Pancreas (tissue), 10 donors: ENCODE measurements at regions not wholly inside any gene's neighbourhood (a gene's known extent, or its start where the extent isn't known, plus 50 kb on each side); places are given as distances from the start of the nearest gene placed in this dataset.

ENCODE experiments used
- ATAC-seq, 4 donors: fragments of 200-7000 bp; cut with Tn5 transposase; one replicate each; pipeline versions ENCODE4 v1.8.0 to v1.9.1; 2020; ENCODE audit warnings: mild to moderate bottlenecking in 4 of 4, moderate library complexity in 4 of 4
- DNase-seq, 6 donors: peaks; one replicate each; pipeline ENCODE4 v3.0.0-alpha.2; 2020
- FAIRE-seq: peaks from 2 replicates; lab custom pipeline; 2012; peaks lifted over from hg19 to GRCh38; lab: Jason Lieb, UNC
- H3K27ac ChIP-seq, 4 donors: fragments of 200-600 bp; sonication (generic); 1 replicate in 3 of 4; 2 replicates in 1 of 4; pipeline versions ENCODE4 v1.5.0 to v1.8.0; 2020
- H3K27me3 ChIP-seq, 4 donors: fragments of 200-600 bp; one replicate each; pipeline ENCODE4 v1.8.0; 2021
- H3K36me3 ChIP-seq, 3 donors: fragments of 200-600 bp; sonication (generic) in 1 of 3; one replicate each; pipeline versions ENCODE4 v1.5.0 to v1.8.0; 2020 to 2021
- H3K4me1 ChIP-seq, 3 donors: fragments of 200-600 bp; one replicate each; pipeline ENCODE4 v1.8.0; 2021
- H3K4me3 ChIP-seq, 4 donors: fragments of 200-600 bp; sonication (generic) in 2 of 4; one replicate each; pipeline versions ENCODE4 v1.5.0 to v1.8.0; 2020 to 2021
- H3K9me3 ChIP-seq, 4 donors: fragments of 200-600 bp; one replicate each; pipeline ENCODE4 v1.8.0; 2021
- WGBS, 2 donors: extraction: QIAGEN DNeasy Blood & Tissue Kit; methylation state at CpG; one replicate each; pipeline ENCODE4 v1.1.7; 2013; 5-methylcytosine and 5-hydroxymethylcytosine counted together
- intact Hi-C, 3 donors: fragments of 100-400 bp; cut with DNase I; formaldehyde crosslinking; loops; one replicate each; pipeline versions ENCODE4 v1.11.1 to v1.14.2; 2022
- TF ChIP-seq, protein P1 (sequence below), 4 donors: fragments of 200-600 bp; sonication (generic) in 3 of 4; IDR thresholded peaks; one replicate each; pipeline versions ENCODE4 v1.5.0 to v1.8.0; 2021; ENCODE audit warnings: antibody characterized with exemption in 4 of 4
- donor health status: healthy with polysubstance abuse.
- donor health status: DM: no; HTN: no; CAD: no; lungs with moderate emphysema.
- donor health status: DM: no; HTN: no; CAD: no.
- donor health status: control.
- donor health status: control.
- donor health status: Bipolar disorder and iron deficiency.
- donor health status: DM: yes; HTN: yes; CAD: no.
- donor health status: DM: no; HTN: no; CAD: no.
- donor health status: DM: no; HTN: no; CAD: no.
- donor health status: DM: yes; HTN: yes; CAD: no.

DNA sequence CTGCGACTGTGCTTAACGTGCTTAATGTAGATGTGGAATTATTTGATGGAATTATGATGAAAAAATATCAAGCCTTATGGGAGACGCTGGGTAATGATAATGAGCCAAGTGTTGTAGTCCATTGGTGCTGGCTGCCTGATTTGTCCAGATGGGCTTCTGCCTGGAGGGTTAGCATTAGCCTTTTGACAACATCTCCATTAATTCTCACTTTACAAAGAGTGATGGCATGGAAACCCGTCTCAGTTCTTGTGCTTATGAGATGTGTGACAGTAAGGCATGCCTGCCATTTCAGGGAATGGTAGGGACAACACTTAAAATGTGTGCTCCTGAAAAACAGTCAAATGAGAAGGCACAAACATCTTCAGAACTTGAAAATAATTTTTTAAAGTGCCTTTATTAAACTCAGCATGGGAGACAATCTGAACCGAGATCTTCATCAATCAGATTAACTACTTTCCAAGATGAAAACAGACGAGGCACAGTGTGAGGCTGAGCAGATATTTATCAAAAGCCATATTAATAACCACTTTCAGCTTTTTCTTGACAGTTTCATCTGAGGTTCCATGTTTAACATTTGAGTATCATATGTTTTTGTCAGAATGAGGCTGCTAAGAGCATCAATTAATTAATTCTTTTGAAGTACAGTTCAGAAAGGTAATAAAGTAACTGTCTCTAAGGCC lies 473.1 kb downstream of the NXPH1 start:
- no peaks in the 10 kb centered on the region for H3K9me3 ChIP-seq
- WGBS, 2 donors: 45 to 58% methylated on average over 6 of the region's 6 CpGs
- H3K4me3 ChIP-seq: no peak overlapping the region
- intact Hi-C loops: no loop called here
- ATAC-seq: no peak
- H3K27me3 ChIP-seq: no peaks in the 10 kb centered on the region
- no peak for DNase-seq
- H3K27ac ChIP-seq: no peak overlapping the region
- no peaks in the 10 kb centered on the region for H3K36me3 ChIP-seq
- TF ChIP-seq, protein P1, sequence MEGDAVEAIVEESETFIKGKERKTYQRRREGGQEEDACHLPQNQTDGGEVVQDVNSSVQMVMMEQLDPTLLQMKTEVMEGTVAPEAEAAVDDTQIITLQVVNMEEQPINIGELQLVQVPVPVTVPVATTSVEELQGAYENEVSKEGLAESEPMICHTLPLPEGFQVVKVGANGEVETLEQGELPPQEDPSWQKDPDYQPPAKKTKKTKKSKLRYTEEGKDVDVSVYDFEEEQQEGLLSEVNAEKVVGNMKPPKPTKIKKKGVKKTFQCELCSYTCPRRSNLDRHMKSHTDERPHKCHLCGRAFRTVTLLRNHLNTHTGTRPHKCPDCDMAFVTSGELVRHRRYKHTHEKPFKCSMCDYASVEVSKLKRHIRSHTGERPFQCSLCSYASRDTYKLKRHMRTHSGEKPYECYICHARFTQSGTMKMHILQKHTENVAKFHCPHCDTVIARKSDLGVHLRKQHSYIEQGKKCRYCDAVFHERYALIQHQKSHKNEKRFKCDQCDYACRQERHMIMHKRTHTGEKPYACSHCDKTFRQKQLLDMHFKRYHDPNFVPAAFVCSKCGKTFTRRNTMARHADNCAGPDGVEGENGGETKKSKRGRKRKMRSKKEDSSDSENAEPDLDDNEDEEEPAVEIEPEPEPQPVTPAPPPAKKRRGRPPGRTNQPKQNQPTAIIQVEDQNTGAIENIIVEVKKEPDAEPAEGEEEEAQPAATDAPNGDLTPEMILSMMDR (IDR thresholded peaks at IDR 0.05): no peak
- no peaks in the 10 kb centered on the region for H3K4me1 ChIP-seq
- no peak for FAIRE-seq

DNA sequence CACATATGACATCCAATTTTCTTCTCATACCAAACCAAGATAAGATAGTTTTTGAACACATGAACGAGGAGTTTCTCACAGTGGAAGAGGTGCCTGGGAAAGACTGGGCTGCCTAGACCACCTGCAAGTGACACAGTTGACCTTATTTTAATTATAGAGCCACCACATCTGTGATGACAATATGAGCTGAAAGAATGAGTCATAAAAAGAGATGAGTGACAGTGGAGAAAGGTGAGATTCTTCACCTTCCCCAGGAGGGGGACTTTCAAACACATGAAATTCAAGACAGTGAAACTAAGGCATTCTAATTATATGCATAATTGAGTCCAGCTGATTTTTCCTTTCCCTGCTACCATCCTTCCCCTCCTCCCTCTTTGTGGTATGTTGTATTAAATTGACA lies 475.5 kb downstream of the NXPH1 start:
- no peak overlapping the region for H3K4me3 ChIP-seq
- H3K9me3 ChIP-seq: no peaks in the 10 kb centered on the region
- TF ChIP-seq, protein P1 (IDR thresholded peaks at IDR 0.05): no peak
- 20 to 26% methylated on average over 1 of the region's 1 CpG for WGBS, 2 donors
- no peaks in the 10 kb centered on the region for H3K4me1 ChIP-seq
- ATAC-seq (no peak), DNase-seq (no peak), FAIRE-seq (no peak)
- H3K36me3 ChIP-seq: no peaks in the 10 kb centered on the region
- H3K27ac ChIP-seq: no peak overlapping the region
- intact Hi-C loops: no loop called here
- H3K27me3 ChIP-seq: no peaks in the 10 kb centered on the region

DNA sequence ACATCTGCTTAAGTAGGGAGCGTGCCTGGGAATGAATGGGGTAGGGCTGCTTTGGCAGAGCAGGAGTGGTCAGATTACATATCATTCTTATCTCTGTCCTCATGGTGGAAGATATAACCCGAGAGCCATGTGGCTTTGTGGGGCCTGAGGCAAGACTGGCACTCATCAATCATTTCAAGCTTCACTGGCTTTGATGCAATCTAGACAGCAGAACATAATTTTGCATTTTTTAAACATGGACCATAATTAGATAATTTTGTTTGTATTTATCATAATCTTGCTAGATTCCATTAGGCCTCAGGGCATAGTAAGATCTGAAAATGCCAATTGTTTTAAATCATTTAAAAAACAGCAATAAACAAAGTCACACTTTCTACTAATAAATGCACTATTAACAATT lies 480.3 kb downstream of the NXPH1 start:
- no peak overlapping the region for H3K27ac ChIP-seq
- DNase-seq: no peak

DNA sequence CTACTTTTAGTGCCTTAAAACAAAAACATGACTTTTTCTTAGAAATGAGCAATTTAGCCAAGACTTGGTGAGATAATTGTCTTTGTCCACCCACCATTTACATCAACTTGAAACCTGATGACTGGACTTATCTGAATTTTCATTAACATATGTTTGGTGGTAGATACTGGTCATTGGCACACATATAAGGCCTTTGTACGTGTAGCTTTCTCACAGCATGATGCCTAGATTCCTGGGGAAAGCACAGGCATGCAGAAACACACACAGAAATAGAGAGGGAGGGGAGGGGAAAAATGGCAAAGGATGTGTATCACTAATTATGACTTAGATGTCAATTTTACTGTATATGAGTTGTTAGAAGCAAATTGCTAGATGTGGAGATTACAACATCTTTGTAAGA lies 488.4 kb downstream of the NXPH1 start:
- 33 to 40% methylated on average over 1 of the region's 1 CpG for WGBS, 2 donors

More for the DNA sequence above, 480.3 kb downstream of the NXPH1 start:
- H3K36me3 ChIP-seq: peaks cover 0 to 2% (median 0%) of the 10 kb centered on the region in 3 donors
- 14 to 37% methylated on average over 2 of the region's 2 CpGs for WGBS, 2 donors
- FAIRE-seq: no peak
- TF ChIP-seq, protein P1 (IDR thresholded peaks at IDR 0.05): no peak
- no peaks in the 10 kb centered on the region for H3K4me1 ChIP-seq
- H3K27me3 ChIP-seq: no peaks in the 10 kb centered on the region
- H3K9me3 ChIP-seq: no peaks in the 10 kb centered on the region
- intact Hi-C loops: no loop called here
- no peak for ATAC-seq
- H3K4me3 ChIP-seq: no peak overlapping the region

DNA sequence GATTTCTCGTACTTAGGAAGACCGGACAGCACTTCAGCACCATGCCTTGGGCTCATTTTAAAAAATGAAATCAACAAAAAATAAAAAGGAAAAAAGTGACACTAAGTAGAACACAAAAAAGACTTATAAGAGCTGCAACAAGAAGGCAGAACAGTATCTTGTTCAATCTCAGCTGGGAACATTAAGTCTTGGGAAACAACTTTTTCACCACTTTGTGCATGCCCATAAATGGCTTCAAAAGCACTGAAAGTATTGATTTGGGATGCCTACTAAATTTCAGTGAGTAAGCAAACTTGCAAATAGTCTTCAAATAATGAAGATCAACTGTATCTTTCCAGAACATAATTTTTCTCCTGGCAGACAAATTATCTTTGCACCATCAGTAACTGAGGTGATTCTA lies 489.3 kb downstream of the NXPH1 start:
- no peak for FAIRE-seq
- intact Hi-C loops: no loop called here

More for the DNA sequence above, 488.4 kb downstream of the NXPH1 start:
- ATAC-seq (no peak), DNase-seq (no peak), FAIRE-seq (no peak)
- TF ChIP-seq, protein P1 (IDR thresholded peaks at IDR 0.05): no peak
- H3K27me3 ChIP-seq: no peaks in the 10 kb centered on the region
- H3K27ac ChIP-seq: no peak overlapping the region
- H3K9me3 ChIP-seq: no peaks in the 10 kb centered on the region
- H3K36me3 ChIP-seq: no peaks in the 10 kb centered on the region
- no peak overlapping the region for H3K4me3 ChIP-seq
- no peaks in the 10 kb centered on the region for H3K4me1 ChIP-seq
- intact Hi-C loops: no loop called here

More for the DNA sequence above, 489.3 kb downstream of the NXPH1 start:
- Histone ChIP-seq H3K4me1 (no peaks in the 10 kb centered on the region), H3K36me3 (no peaks in the 10 kb centered on the region), H3K27me3 (no peaks in the 10 kb centered on the region), H3K9me3 (no peaks in the 10 kb centered on the region), H3K4me3 (no peak overlapping the region), H3K27ac (no peak overlapping the region)
- ATAC-seq (no peak), DNase-seq (no peak)
- TF ChIP-seq, protein P1 (IDR thresholded peaks at IDR 0.05): no peak
- 71 to 72% methylated on average over 2 of the region's 2 CpGs for WGBS, 2 donors
